ENCODE measurements at regions not wholly inside any gene's neighbourhood (a gene's known extent, or its start where the extent isn't known, plus 50 kb on each side); places are given as distances from the start of the nearest gene placed in this dataset.

DNA sequence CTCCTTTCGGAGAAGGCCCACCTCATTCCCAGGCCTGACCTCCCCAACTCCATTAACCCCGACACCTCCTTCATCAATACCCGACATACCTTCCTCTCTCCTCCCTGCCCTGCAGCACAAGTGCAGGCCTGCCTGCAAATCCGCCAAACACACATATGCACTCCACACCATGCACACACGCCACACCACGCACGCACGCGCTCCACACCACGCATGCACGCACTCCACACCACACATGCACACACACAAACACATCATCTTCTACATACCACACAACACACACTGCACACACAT is 629.6 kb downstream of the TBC1D22A start:
- H3K14ac ChIP-seq (replicated peaks; ENCODE audit: low read depth, low read length) = no peak overlapping the region
- H2BK20ac ChIP-seq (ENCODE audit: low read depth, low read length) = no peak overlapping the region
- H2BK15ac ChIP-seq (ENCODE audit: low read depth, low read length) = no peak overlapping the region
- H3K4me1 ChIP-seq (ENCODE audit: control insufficient read depth, insufficient read depth, low read length) = no peaks in the 10 kb centered on the region
- WGBS, 2 experiments (ENCODE audit: extremely low coverage in 2 of 2, insufficient read length in 1 of 2) = 78% methylated on average over 9 of the region's 11 CpGs; no CpG with 5 or more reads in 1 of the 2 experiments
- H3K27ac ChIP-seq (ENCODE audit: insufficient read depth, low read length) = no peak overlapping the region
- ChIA-PET CTCF (no interaction called here), POLR2A (ENCODE audit: unreplicated experiment) (no interaction called here)
- no peak overlapping the region for H3K18ac ChIP-seq (ENCODE audit: low read depth, low read length)
- in situ Hi-C loops (cut with MboI; ENCODE audit: low sequenced_read_pairs) = no loop called here
- H3K4me3 ChIP-seq (ENCODE audit: insufficient read depth, low read depth, low read length) = no peak overlapping the region
- no peak overlapping the region for H2AK5ac ChIP-seq (ENCODE audit: low read depth, low read length)
- H4K91ac ChIP-seq (ENCODE audit: insufficient read depth, low read depth, low read length) = no peak overlapping the region
- H3K9me1 ChIP-seq (ENCODE audit: insufficient read depth, low read length) = no peaks in the 10 kb centered on the region
- no peak overlapping the region for H3K4ac ChIP-seq (ENCODE audit: low read depth, low read length)
- H3K9me3 ChIP-seq (ENCODE audit: control insufficient read depth, insufficient read depth, low read length) = peaks cover 21% of the 10 kb centered on the region
- H3K9ac ChIP-seq (ENCODE audit: low read depth, low read length) = no peak overlapping the region
- no peak overlapping the region for H4K5ac ChIP-seq (ENCODE audit: low read depth, low read length)
- H3K23ac ChIP-seq (ENCODE audit: low read depth, low read length) = no peak overlapping the region
- ATAC-seq (ENCODE audit: low read depth) (no peak), DNase-seq (no peak)
- H3K79me1 ChIP-seq (ENCODE audit: low read depth in 1 of 2, low read length in 2 of 2) = no peaks in the 10 kb centered on the region
- no TSS peak for BruUV-seq (replicated peaks)
- H3K36me3 ChIP-seq (ENCODE audit: control insufficient read depth, insufficient read depth, low read length) = no peaks in the 10 kb centered on the region
- no peaks in the 10 kb centered on the region for H4K20me1 ChIP-seq (ENCODE audit: insufficient read depth, low read length)
- H2BK5ac ChIP-seq (ENCODE audit: low read depth, low read length, poor library complexity, severe bottlenecking) = no peak overlapping the region
- H2AFZ ChIP-seq (replicated peaks; ENCODE audit: low read length, poor library complexity) = no peak overlapping the region
- no peak overlapping the region for H3K56ac ChIP-seq (ENCODE audit: extremely low read depth, insufficient read depth, low read length)
- H4K8ac ChIP-seq (ENCODE audit: low read depth in 2 of 2, low read length in 2 of 2) = no peak overlapping the region
- H3K4me2 ChIP-seq (ENCODE audit: low read depth, low read length) = no peak overlapping the region
- H2BK120ac ChIP-seq (ENCODE audit: low read depth, low read length) = no peak overlapping the region
- dilution Hi-C loops (cut with HindIII; ENCODE audit: low sequenced_read_pairs, unreplicated experiment) = no loop called here
- H3K27me3 ChIP-seq (ENCODE audit: control insufficient read depth, insufficient read depth, low read length) = no peaks in the 10 kb centered on the region
- intact Hi-C loops (cut with micrococcal nuclease) = no loop called here
- H2AK9ac ChIP-seq (replicated peaks; ENCODE audit: low read depth, low read length, poor library complexity) = no peak overlapping the region
- no peak for TF ChIP-seq MAZ (IDR thresholded peaks at IDR 0.05; ENCODE audit: borderline replicate concordance, low read depth, low read length)
- TF ChIP-seq NFE2L2 (IDR thresholded peaks at IDR 0.05; ENCODE audit: low read depth, low read length) = no peak
- TF ChIP-seq BHLHE40 (IDR thresholded peaks at IDR 0.05; ENCODE audit: low read depth, low read length) = no peak
- TF ChIP-seq POLR2A (IDR thresholded peaks at IDR 0.05; ENCODE audit: low read depth, low read length) = no peak
- no peak for TF ChIP-seq FOS (IDR thresholded peaks at IDR 0.05; ENCODE audit: low read depth, low read length)
- TF ChIP-seq, protein P1, sequence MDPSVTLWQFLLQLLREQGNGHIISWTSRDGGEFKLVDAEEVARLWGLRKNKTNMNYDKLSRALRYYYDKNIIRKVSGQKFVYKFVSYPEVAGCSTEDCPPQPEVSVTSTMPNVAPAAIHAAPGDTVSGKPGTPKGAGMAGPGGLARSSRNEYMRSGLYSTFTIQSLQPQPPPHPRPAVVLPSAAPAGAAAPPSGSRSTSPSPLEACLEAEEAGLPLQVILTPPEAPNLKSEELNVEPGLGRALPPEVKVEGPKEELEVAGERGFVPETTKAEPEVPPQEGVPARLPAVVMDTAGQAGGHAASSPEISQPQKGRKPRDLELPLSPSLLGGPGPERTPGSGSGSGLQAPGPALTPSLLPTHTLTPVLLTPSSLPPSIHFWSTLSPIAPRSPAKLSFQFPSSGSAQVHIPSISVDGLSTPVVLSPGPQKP (IDR thresholded peaks at IDR 0.05; ENCODE audit: borderline replicate concordance, low read depth, low read length) = no peak
- TF ChIP-seq, protein P2, sequence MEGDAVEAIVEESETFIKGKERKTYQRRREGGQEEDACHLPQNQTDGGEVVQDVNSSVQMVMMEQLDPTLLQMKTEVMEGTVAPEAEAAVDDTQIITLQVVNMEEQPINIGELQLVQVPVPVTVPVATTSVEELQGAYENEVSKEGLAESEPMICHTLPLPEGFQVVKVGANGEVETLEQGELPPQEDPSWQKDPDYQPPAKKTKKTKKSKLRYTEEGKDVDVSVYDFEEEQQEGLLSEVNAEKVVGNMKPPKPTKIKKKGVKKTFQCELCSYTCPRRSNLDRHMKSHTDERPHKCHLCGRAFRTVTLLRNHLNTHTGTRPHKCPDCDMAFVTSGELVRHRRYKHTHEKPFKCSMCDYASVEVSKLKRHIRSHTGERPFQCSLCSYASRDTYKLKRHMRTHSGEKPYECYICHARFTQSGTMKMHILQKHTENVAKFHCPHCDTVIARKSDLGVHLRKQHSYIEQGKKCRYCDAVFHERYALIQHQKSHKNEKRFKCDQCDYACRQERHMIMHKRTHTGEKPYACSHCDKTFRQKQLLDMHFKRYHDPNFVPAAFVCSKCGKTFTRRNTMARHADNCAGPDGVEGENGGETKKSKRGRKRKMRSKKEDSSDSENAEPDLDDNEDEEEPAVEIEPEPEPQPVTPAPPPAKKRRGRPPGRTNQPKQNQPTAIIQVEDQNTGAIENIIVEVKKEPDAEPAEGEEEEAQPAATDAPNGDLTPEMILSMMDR (conservative IDR thresholded peaks at IDR 0.05; ENCODE audit: low read depth, low read length) = no peak
- no peak for TF ChIP-seq MXI1 (IDR thresholded peaks at IDR 0.05; ENCODE audit: borderline replicate concordance, low read depth, low read length)
- TF ChIP-seq MAFK (IDR thresholded peaks at IDR 0.05; ENCODE audit: low read depth, low read length) = no peak
- TF ChIP-seq RAD21 (IDR thresholded peaks at IDR 0.05; ENCODE audit: low read length) = no peak

All from IMR-90 (cell line).